ENCODE measurements at regions not wholly inside any gene's neighbourhood (a gene's known extent, or its start where the extent isn't known, plus 50 kb on each side); places are given as distances from the start of the nearest gene placed in this dataset.

- POLR2A ChIA-PET, result no interaction called here
- H3K9ac ChIP-seq (ENCODE audit: low read length), result no peak overlapping the region
- no peaks in the 10 kb centered on the region for H3K36me3 ChIP-seq (replicated peaks in 1 of 2; ENCODE audit: control extremely low read depth in 1 of 2, control insufficient read depth in 1 of 2, extremely low read depth in 1 of 2, insufficient read depth in 2 of 2, low read length in 1 of 2)
- H3K4me1 ChIP-seq (ENCODE audit: control insufficient read depth in 2 of 2, insufficient read depth in 2 of 2, low read length in 2 of 2), result peaks cover 12 to 13% of the 10 kb centered on the region in 2 donors
- WGBS (ENCODE audit: insufficient coverage), result 100% methylated on average over 1 of the region's 4 CpGs
- no peaks in the 10 kb centered on the region for H3K79me2 ChIP-seq (ENCODE audit: control insufficient read depth, insufficient read depth, low read length)
- intact Hi-C loops (cut with micrococcal nuclease), result no loop called here
- TF ChIP-seq CTCF (IDR thresholded peaks at IDR 0.05) (no peak), EZH2 (IDR thresholded peaks at IDR 0.05; ENCODE audit: borderline replicate concordance, insufficient read depth, low read depth, low read length, poor library complexity, severe bottlenecking) (no peak)
- ATAC-seq (ENCODE audit: low read depth) (no peak), DNase-seq (no peak)
- H4K20me1 ChIP-seq (ENCODE audit: control insufficient read depth, insufficient read depth, low read length, poor library complexity, severe bottlenecking), result no peaks in the 10 kb centered on the region
- H3K9me3 ChIP-seq (ENCODE audit: control extremely low read depth in 1 of 3, control insufficient read depth in 2 of 3, insufficient read depth in 1 of 3, low read length in 2 of 3), result peaks cover 3 to 23% (median 10%) of the 10 kb centered on the region in 3 donors
- Mint-ChIP-seq H3K9me3 (ENCODE audit: insufficient read depth) (peaks cover 7% of the 10 kb centered on the region), H3K4me3 (no peak overlapping the region), H3K27me3 (no peaks in the 10 kb centered on the region), H3K27ac (no peak overlapping the region), H3K4me1 (peaks cover 15% of the 10 kb centered on the region)
- H3K27ac ChIP-seq (ENCODE audit: low read length in 2 of 2), result no peak overlapping the region
- H3K4me2 ChIP-seq (replicated peaks; ENCODE audit: low read depth, low read length, poor library complexity, severe bottlenecking), result no peak overlapping the region
- H3K4me3 ChIP-seq (ENCODE audit: control extremely low read depth in 1 of 5, extremely low read depth in 1 of 5, insufficient read depth in 1 of 5, low read depth in 2 of 5, low read length in 4 of 5), result no peak overlapping the region
- H2AFZ ChIP-seq (ENCODE audit: insufficient read depth, low read depth, low read length, poor library complexity, severe bottlenecking), result no peak overlapping the region
- no peaks in the 10 kb centered on the region for H3K27me3 ChIP-seq (replicated peaks in 1 of 4; ENCODE audit: control extremely low read depth in 1 of 4, control insufficient read depth in 3 of 4, insufficient read depth in 4 of 4, low read length in 3 of 4)
- CTCF ChIA-PET, result interaction anchor here (0.6 kb wide), 1 partner anchor 28 kb away, joined by 4 read pairs; no protein-coding TSS in a partner anchor
Measured at GRCh38 chr4:108544481-108544880, 75.9 kb upstream of the RPL34 start.

GRCh38 chr4:108543359-108543968 lies 76.9 kb upstream of the RPL34 start:
- Histone ChIP-seq H3K27ac (ENCODE audit: low read length in 2 of 2) (peak overlapping the region in 1 of 2 donors; percentile 42), H3K4me2 (replicated peaks; ENCODE audit: low read depth, low read length, poor library complexity, severe bottlenecking) (no peak overlapping the region), H3K27me3 (replicated peaks in 1 of 4; ENCODE audit: control extremely low read depth in 1 of 4, control insufficient read depth in 3 of 4, insufficient read depth in 4 of 4, low read length in 3 of 4) (no peaks in the 10 kb centered on the region), H4K20me1 (ENCODE audit: control insufficient read depth, insufficient read depth, low read length, poor library complexity, severe bottlenecking) (no peaks in the 10 kb centered on the region), H3K9me3 (ENCODE audit: control extremely low read depth in 1 of 3, control insufficient read depth in 2 of 3, insufficient read depth in 1 of 3, low read length in 2 of 3) (peaks cover 3 to 20% (median 10%) of the 10 kb centered on the region in 3 donors), H3K4me1 (ENCODE audit: control insufficient read depth in 2 of 2, insufficient read depth in 2 of 2, low read length in 2 of 2) (peaks cover 12 to 13% of the 10 kb centered on the region in 2 donors), H2AFZ (ENCODE audit: insufficient read depth, low read depth, low read length, poor library complexity, severe bottlenecking) (no peak overlapping the region), H3K9ac (ENCODE audit: low read length) (no peak overlapping the region), H3K4me3 (ENCODE audit: control extremely low read depth in 1 of 5, extremely low read depth in 1 of 5, insufficient read depth in 1 of 5, low read depth in 2 of 5, low read length in 4 of 5) (no peak overlapping the region), H3K36me3 (replicated peaks in 1 of 2; ENCODE audit: control extremely low read depth in 1 of 2, control insufficient read depth in 1 of 2, extremely low read depth in 1 of 2, insufficient read depth in 2 of 2, low read length in 1 of 2) (no peaks in the 10 kb centered on the region), H3K79me2 (ENCODE audit: control insufficient read depth, insufficient read depth, low read length) (no peaks in the 10 kb centered on the region)
- WGBS (ENCODE audit: insufficient coverage), result 93% methylated on average over 5 of the region's 7 CpGs
- Mint-ChIP-seq H3K27me3 (no peaks in the 10 kb centered on the region), H3K27ac (no peak overlapping the region), H3K4me3 (no peak overlapping the region), H3K9me3 (ENCODE audit: insufficient read depth) (peaks cover 7% of the 10 kb centered on the region), H3K4me1 (peaks cover 15% of the 10 kb centered on the region)
- ChIA-PET POLR2A (no interaction called here), CTCF (no interaction called here)
- peak; percentile 9 for DNase-seq
- intact Hi-C loops (cut with micrococcal nuclease), result no loop called here
- no peak for ATAC-seq (ENCODE audit: low read depth)
- no peak for TF ChIP-seq EZH2 (IDR thresholded peaks at IDR 0.05; ENCODE audit: borderline replicate concordance, insufficient read depth, low read depth, low read length, poor library complexity, severe bottlenecking)
- no peak for TF ChIP-seq CTCF (IDR thresholded peaks at IDR 0.05)

All from B cell (primary cell).